ENCODE measurements at regions not wholly inside any gene's neighbourhood (a gene's known extent, or its start where the extent isn't known, plus 50 kb on each side); places are given as distances from the start of the nearest gene placed in this dataset.

GRCh38 chr2:14398641-14399040 lies 233.9 kb upstream of the LRATD1 start:
- TF ChIP-seq CTCF (conservative IDR thresholded peaks at IDR 0.05 in 1 of 2, IDR thresholded peaks at IDR 0.05 in 1 of 2; ENCODE audit: low read depth in 1 of 2, low read length in 2 of 2) (no peak), EZH2 (IDR thresholded peaks at IDR 0.05; ENCODE audit: low read length, missing control alignments) (no peak)

GRCh38 chr2:14401873-14402272 lies 230.6 kb upstream of the LRATD1 start:
- no peak overlapping the region for H3K9ac ChIP-seq (ENCODE audit: insufficient read depth, low read length)
- H3K4me2 ChIP-seq (ENCODE audit: extremely low read depth, insufficient read depth, low read length) = no peak overlapping the region

More at GRCh38 chr2:14398641-14399040, 233.9 kb upstream of the LRATD1 start:
- H3K36me3 ChIP-seq (ENCODE audit: control insufficient read depth, insufficient read depth, low read length) = no peaks in the 10 kb centered on the region
- H3K4me3 ChIP-seq (replicated peaks in 1 of 4; ENCODE audit: control extremely low read depth in 1 of 4, insufficient read depth in 1 of 4, low read depth in 3 of 4, low read length in 4 of 4) = no peak overlapping the region
- H3K4me1 ChIP-seq (ENCODE audit: control insufficient read depth, extremely low read depth, insufficient read depth, low read length) = no peaks in the 10 kb centered on the region
- no peaks in the 10 kb centered on the region for H4K20me1 ChIP-seq (ENCODE audit: control insufficient read depth, extremely low read depth, insufficient read depth, low read length)
- DNase-seq (ENCODE audit: low read depth in 2 of 2) = no peak
- no peak overlapping the region for H3K9ac ChIP-seq (ENCODE audit: insufficient read depth, low read length)
- H3K9me3 ChIP-seq (ENCODE audit: control insufficient read depth, insufficient read depth, low read depth, low read length) = no peaks in the 10 kb centered on the region
- H3K27ac ChIP-seq (ENCODE audit: insufficient read depth, low read length) = no peak overlapping the region
- H3K4me2 ChIP-seq (ENCODE audit: extremely low read depth, insufficient read depth, low read length) = no peak overlapping the region
- H3K27me3 ChIP-seq (ENCODE audit: control insufficient read depth, insufficient read depth, low read length) = no peaks in the 10 kb centered on the region
- no peak overlapping the region for H2AFZ ChIP-seq (ENCODE audit: low read length)
- H3K79me2 ChIP-seq (ENCODE audit: control insufficient read depth, insufficient read depth, low read length) = no peaks in the 10 kb centered on the region

GRCh38 chr2:14408695-14409094 lies 223.8 kb upstream of the LRATD1 start:
- DNase-seq (ENCODE audit: low read depth in 2 of 2) = no peak
- H3K79me2 ChIP-seq (ENCODE audit: control insufficient read depth, insufficient read depth, low read length) = no peaks in the 10 kb centered on the region
- no peak overlapping the region for H3K9ac ChIP-seq (ENCODE audit: insufficient read depth, low read length)
- TF ChIP-seq CTCF (conservative IDR thresholded peaks at IDR 0.05 in 1 of 2, IDR thresholded peaks at IDR 0.05 in 1 of 2; ENCODE audit: low read depth in 1 of 2, low read length in 2 of 2) (no peak), EZH2 (IDR thresholded peaks at IDR 0.05; ENCODE audit: low read length, missing control alignments) (no peak)
- no peaks in the 10 kb centered on the region for H3K36me3 ChIP-seq (ENCODE audit: control insufficient read depth, insufficient read depth, low read length)
- no peaks in the 10 kb centered on the region for H3K27me3 ChIP-seq (ENCODE audit: control insufficient read depth, insufficient read depth, low read length)
- no peak overlapping the region for H3K4me3 ChIP-seq (replicated peaks in 1 of 4; ENCODE audit: control extremely low read depth in 1 of 4, insufficient read depth in 1 of 4, low read depth in 3 of 4, low read length in 4 of 4)
- H3K9me3 ChIP-seq (ENCODE audit: control insufficient read depth, insufficient read depth, low read depth, low read length) = no peaks in the 10 kb centered on the region
- H3K4me1 ChIP-seq (ENCODE audit: control insufficient read depth, extremely low read depth, insufficient read depth, low read length) = no peaks in the 10 kb centered on the region
- no peaks in the 10 kb centered on the region for H4K20me1 ChIP-seq (ENCODE audit: control insufficient read depth, extremely low read depth, insufficient read depth, low read length)
- no peak overlapping the region for H3K27ac ChIP-seq (ENCODE audit: insufficient read depth, low read length)
- H3K4me2 ChIP-seq (ENCODE audit: extremely low read depth, insufficient read depth, low read length) = no peak overlapping the region
- no peak overlapping the region for H2AFZ ChIP-seq (ENCODE audit: low read length)

More at GRCh38 chr2:14401873-14402272, 230.6 kb upstream of the LRATD1 start:
- no peak for TF ChIP-seq CTCF (conservative IDR thresholded peaks at IDR 0.05 in 1 of 2, IDR thresholded peaks at IDR 0.05 in 1 of 2; ENCODE audit: low read depth in 1 of 2, low read length in 2 of 2)
- no peak for TF ChIP-seq EZH2 (IDR thresholded peaks at IDR 0.05; ENCODE audit: low read length, missing control alignments)
- H3K36me3 ChIP-seq (ENCODE audit: control insufficient read depth, insufficient read depth, low read length) = no peaks in the 10 kb centered on the region
- H3K9me3 ChIP-seq (ENCODE audit: control insufficient read depth, insufficient read depth, low read depth, low read length) = no peaks in the 10 kb centered on the region
- no peak overlapping the region for H2AFZ ChIP-seq (ENCODE audit: low read length)
- H3K79me2 ChIP-seq (ENCODE audit: control insufficient read depth, insufficient read depth, low read length) = no peaks in the 10 kb centered on the region
- no peaks in the 10 kb centered on the region for H3K4me1 ChIP-seq (ENCODE audit: control insufficient read depth, extremely low read depth, insufficient read depth, low read length)
- H4K20me1 ChIP-seq (ENCODE audit: control insufficient read depth, extremely low read depth, insufficient read depth, low read length) = no peaks in the 10 kb centered on the region
- DNase-seq (ENCODE audit: low read depth in 2 of 2) = no peak
- no peak overlapping the region for H3K27ac ChIP-seq (ENCODE audit: insufficient read depth, low read length)
- no peak overlapping the region for H3K4me3 ChIP-seq (replicated peaks in 1 of 4; ENCODE audit: control extremely low read depth in 1 of 4, insufficient read depth in 1 of 4, low read depth in 3 of 4, low read length in 4 of 4)
- H3K27me3 ChIP-seq (ENCODE audit: control insufficient read depth, insufficient read depth, low read length) = no peaks in the 10 kb centered on the region
